ENCODE measurements at regions not wholly inside any gene's neighbourhood (a gene's known extent, or its start where the extent isn't known, plus 50 kb on each side); places are given as distances from the start of the nearest gene placed in this dataset.

GRCh38 chr5:85760519-85760918 lies 857.2 kb upstream of the COX7C start:
- DNase-seq, result no peak
- H3K27ac ChIP-seq (ENCODE audit: low read depth, low read length), result no peak overlapping the region
- H3K36me3 Mint-ChIP-seq (ENCODE audit: low read depth), result no peaks in the 10 kb centered on the region
- no peaks in the 10 kb centered on the region for H3K4me1 ChIP-seq (ENCODE audit: control insufficient read depth, insufficient read depth, low read length)
- no peak overlapping the region for H3K4me3 Mint-ChIP-seq
- TF ChIP-seq CTCF (conservative IDR thresholded peaks at IDR 0.05), result no peak
- WGBS, 2 experiments (ENCODE audit: insufficient coverage in 1 of 2, insufficient read length in 1 of 2), result 33 to 44% methylated on average over 1 of the region's 1 CpG
- H3K27me3 ChIP-seq (ENCODE audit: control insufficient read depth, insufficient read depth, low read length, poor library complexity, severe bottlenecking), result no peaks in the 10 kb centered on the region
- H3K36me3 ChIP-seq (ENCODE audit: control insufficient read depth, insufficient read depth, low read length), result no peaks in the 10 kb centered on the region
- H3K4me3 ChIP-seq (ENCODE audit: low read length), result no peak overlapping the region
- H3K9ac ChIP-seq (ENCODE audit: extremely low read depth, low read length, poor library complexity, severe bottlenecking), result no peak overlapping the region
- no peaks in the 10 kb centered on the region for H3K9me3 ChIP-seq (ENCODE audit: control insufficient read depth, low read length)
- peaks cover 1% of the 10 kb centered on the region for H3K4me1 Mint-ChIP-seq
- H3K27ac Mint-ChIP-seq, result peak overlapping the region; percentile 25
- H3K9me3 Mint-ChIP-seq, result peaks cover 2% of the 10 kb centered on the region
- H3K27me3 Mint-ChIP-seq (ENCODE audit: insufficient read depth), result no peaks in the 10 kb centered on the region

- Mint-ChIP-seq H3K9me3 (peaks cover 15% of the 10 kb centered on the region), H3K4me1 (no peaks in the 10 kb centered on the region), H3K4me3 (no peak overlapping the region), H3K27ac (no peak overlapping the region), H3K27me3 (ENCODE audit: insufficient read depth) (no peaks in the 10 kb centered on the region), H3K36me3 (ENCODE audit: low read depth) (no peaks in the 10 kb centered on the region)
- Histone ChIP-seq H3K36me3 (ENCODE audit: control insufficient read depth, insufficient read depth, low read length) (no peaks in the 10 kb centered on the region), H3K9me3 (ENCODE audit: control insufficient read depth, low read length) (peaks cover 5% of the 10 kb centered on the region), H3K9ac (ENCODE audit: extremely low read depth, low read length, poor library complexity, severe bottlenecking) (no peak overlapping the region), H3K4me3 (ENCODE audit: low read length) (no peak overlapping the region), H3K27me3 (ENCODE audit: control insufficient read depth, insufficient read depth, low read length, poor library complexity, severe bottlenecking) (no peaks in the 10 kb centered on the region), H3K27ac (ENCODE audit: low read depth, low read length) (no peak overlapping the region), H3K4me1 (ENCODE audit: control insufficient read depth, insufficient read depth, low read length) (no peaks in the 10 kb centered on the region)
- 96% methylated on average over 3 of the region's 3 CpGs; no CpG with 5 or more reads in 1 of the 2 experiments for WGBS, 2 experiments (ENCODE audit: insufficient coverage in 1 of 2, insufficient read length in 1 of 2)
- no peak for DNase-seq
- TF ChIP-seq CTCF (conservative IDR thresholded peaks at IDR 0.05), result no peak
Observed at GRCh38 chr5:85769347-85769746, 848.4 kb upstream of the COX7C start.

GRCh38 chr5:85784746-85785145 lies 833.0 kb upstream of the COX7C start:
- no peaks in the 10 kb centered on the region for H3K36me3 ChIP-seq (ENCODE audit: control insufficient read depth, insufficient read depth, low read length)
- 89 to 100% methylated on average over 2 of the region's 2 CpGs for WGBS, 2 experiments (ENCODE audit: insufficient coverage in 1 of 2, insufficient read length in 1 of 2)
- DNase-seq, result no peak
- Mint-ChIP-seq H3K36me3 (ENCODE audit: low read depth) (no peaks in the 10 kb centered on the region), H3K27ac (no peak overlapping the region), H3K27me3 (ENCODE audit: insufficient read depth) (no peaks in the 10 kb centered on the region), H3K4me3 (no peak overlapping the region), H3K4me1 (no peaks in the 10 kb centered on the region), H3K9me3 (no peaks in the 10 kb centered on the region)
- no peaks in the 10 kb centered on the region for H3K4me1 ChIP-seq (ENCODE audit: control insufficient read depth, insufficient read depth, low read length)
- no peak overlapping the region for H3K27ac ChIP-seq (ENCODE audit: low read depth, low read length)
- H3K9me3 ChIP-seq (ENCODE audit: control insufficient read depth, low read length), result no peaks in the 10 kb centered on the region
- H3K4me3 ChIP-seq (ENCODE audit: low read length), result no peak overlapping the region
- no peak overlapping the region for H3K9ac ChIP-seq (ENCODE audit: extremely low read depth, low read length, poor library complexity, severe bottlenecking)
- no peaks in the 10 kb centered on the region for H3K27me3 ChIP-seq (ENCODE audit: control insufficient read depth, insufficient read depth, low read length, poor library complexity, severe bottlenecking)
- TF ChIP-seq CTCF (conservative IDR thresholded peaks at IDR 0.05), result no peak
